C1 segment of cervical spinal cord (tissue), 14 donors: ENCODE measurements at regions not wholly inside any gene's neighbourhood (a gene's known extent, or its start where the extent isn't known, plus 50 kb on each side); places are given as distances from the start of the nearest gene placed in this dataset.
"Not testable (repeated sequence)": the region's sequence is repeated elsewhere in the genome, so short reads cannot be mapped to it uniquely, and the experiment has no call there.

Source experiments
- DNase-seq, 14 donors: peaks; one replicate each; lab custom pipeline; 2025; lab: John Stamatoyannopoulos, UW

GRCh38 chr4:3651267-3651845, 114.8 kb upstream of the ADRA2C start:
- no peak for DNase-seq

- no peak for DNase-seq
These were observed 116.7 kb upstream of the ADRA2C start for GRCh38 chr4:3649491-3649890.

- DNase-seq = no peak
These were observed 116.5 kb upstream of the LRPAP1 start for GRCh38 chr4:3648731-3649130.

GRCh38 chr4:3648195-3648594, 116.0 kb upstream of the LRPAP1 start:
- no peak for DNase-seq

- DNase-seq = no peak
These were observed 115.2 kb upstream of the LRPAP1 start for GRCh38 chr4:3647421-3647820.

- no peak for DNase-seq
These were observed 113.8 kb upstream of the LRPAP1 start for GRCh38 chr4:3645711-3646679.

- no peak for DNase-seq
These were observed 112.8 kb upstream of the LRPAP1 start for GRCh38 chr4:3644849-3645627.

- DNase-seq = no peak
These were observed 111.6 kb upstream of the LRPAP1 start for GRCh38 chr4:3643518-3644433.

- DNase-seq = no peak
These were observed 110.7 kb upstream of the LRPAP1 start for GRCh38 chr4:3642806-3643517.

- no peak for DNase-seq
These were observed 109.9 kb upstream of the LRPAP1 start for GRCh38 chr4:3642056-3642630.

GRCh38 chr4:3641501-3641900, 109.3 kb upstream of the LRPAP1 start:
- DNase-seq = no peak

GRCh38 chr4:3640587-3640962, 108.4 kb upstream of the LRPAP1 start:
- no peak for DNase-seq

- DNase-seq = peak in 1 of 14 donors; percentile 39
These were observed 107.7 kb upstream of the LRPAP1 start for GRCh38 chr4:3639613-3640586.

- DNase-seq = no peak
These were observed 106.0 kb upstream of the LRPAP1 start for GRCh38 chr4:3638080-3638795.

- DNase-seq = peak in 7 of 14 donors; percentile 10 to 93 (median 40)
These were observed 105.2 kb upstream of the LRPAP1 start for GRCh38 chr4:3637326-3638016.

- DNase-seq = no peak
These were observed 104.6 kb upstream of the LRPAP1 start for GRCh38 chr4:3636646-3637320.

- DNase-seq = not testable (repeated sequence)
These were observed 103.8 kb upstream of the LRPAP1 start for GRCh38 chr4:3636020-3636419.
